Neural cell (in vitro differentiated cells): ENCODE measurements at regions not wholly inside any gene's neighbourhood (a gene's known extent, or its start where the extent isn't known, plus 50 kb on each side); places are given as distances from the start of the nearest gene placed in this dataset.
A peak's percentile ranks its signal among the peaks of the same experiment; 100 is the strongest.

Experiments
- H2AFZ ChIP-seq: fragments of 200-600, 300-800 bp; sonication (generic), shearing (Covaris generic); 2 replicates; pipeline ENCODE4 v1.6.0; 2014; ENCODE audit warnings: low read depth, mild to moderate bottlenecking, antibody characterized with exemption, low read length, moderate library complexity
- H3F3A ChIP-seq: fragments of 200-600 bp; shearing (Covaris generic); 2 replicates; pipeline ENCODE4 v1.6.1; 2016; ENCODE audit warnings: mild to moderate bottlenecking, moderate library complexity, mixed read lengths, antibody characterized with exemption, low read length; ENCODE audit not compliant: insufficient read depth, poor library complexity, severe bottlenecking
- H3K27ac ChIP-seq: fragments of 200-600, 300-800 bp; sonication (generic), shearing (Covaris generic); 2 replicates; pipeline ENCODE4 v1.5.1; 2014; ENCODE audit warnings: mild to moderate bottlenecking, low read length, moderate library complexity
- H3K27me3 ChIP-seq: fragments of 300-800, 200-600 bp; sonication (generic), shearing (Covaris generic); 2 replicates; pipeline ENCODE4 v1.6.0; 2014; ENCODE audit warnings: mild to moderate bottlenecking, low read depth, low read length, moderate library complexity; ENCODE audit not compliant: insufficient read depth
- H3K36me3 ChIP-seq: fragments of 300-800, 200-600 bp; sonication (generic), shearing (Covaris generic); 2 replicates; pipeline ENCODE4 v1.5.1; 2014; ENCODE audit warnings: mild to moderate bottlenecking, antibody characterized with exemption, low read length, moderate library complexity; ENCODE audit not compliant: insufficient read depth
- H3K4me2 ChIP-seq: fragments of 300-800, 200-600 bp; sonication (generic), shearing (Covaris generic); 2 replicates; pipeline ENCODE4 v1.6.0; 2014; ENCODE audit warnings: mild to moderate bottlenecking, low read length
- H3K4me3 ChIP-seq: fragments of 300-800, 200-600 bp; sonication (generic), shearing (Covaris generic); 2 replicates; pipeline ENCODE4 v1.5.1; 2014; ENCODE audit warnings: mild to moderate bottlenecking, low read length, moderate library complexity
- H3K79me2 ChIP-seq: fragments of 200-600 bp; shearing (Covaris generic); replicated peaks from 2 replicates; pipeline ENCODE4 v1.6.0; 2014; ENCODE audit warnings: mild to moderate bottlenecking, low read length, moderate library complexity; ENCODE audit not compliant: insufficient read depth
- H3K9ac ChIP-seq: fragments of 300-800, 200-600 bp; sonication (generic), shearing (Covaris generic); 2 replicates; pipeline ENCODE4 v1.6.1; 2016; ENCODE audit warnings: mild to moderate bottlenecking, low read length, mixed read lengths
- H3K9me2 ChIP-seq: fragments of 200-600 bp; shearing (Covaris generic); 2 replicates; pipeline ENCODE4 v1.6.1; 2016; ENCODE audit warnings: mild to moderate bottlenecking, low read length, mixed read lengths; ENCODE audit not compliant: insufficient read depth
- H3K9me3 ChIP-seq: fragments of 200-600, 300-800 bp; sonication (generic), shearing (Covaris generic); 2 replicates; pipeline ENCODE4 v1.6.1; 2016; ENCODE audit warnings: mild to moderate bottlenecking, mixed run types, low read length, moderate library complexity, mixed read lengths
- H4K20me1 ChIP-seq: fragments of 200-600 bp; shearing (Covaris generic); 2 replicates; pipeline ENCODE4 v1.6.1; 2016; ENCODE audit warnings: mild to moderate bottlenecking, mixed run types; ENCODE audit not compliant: insufficient read depth
- CTCF ChIP-seq: fragments of 450-650 bp; IDR thresholded peaks from 2 replicates; pipeline ENCODE4 v1.5.1; 2014; ENCODE audit warnings: antibody characterized with exemption, mild to moderate bottlenecking, moderate library complexity; ENCODE audit not compliant: poor library complexity, severe bottlenecking
- EP300 ChIP-seq: fragments of 450-650 bp; conservative IDR thresholded peaks from 2 replicates; pipeline ENCODE4 v1.6.1; 2014; ENCODE audit warnings: antibody characterized with exemption, mild to moderate bottlenecking, moderate library complexity; ENCODE audit not compliant: poor library complexity, severe bottlenecking
- EZH2 ChIP-seq: fragments of 200-600, 300-800 bp; shearing (Covaris generic), sonication (generic); IDR thresholded peaks from 2 replicates; pipeline ENCODE4 v1.6.1; 2014; ENCODE audit warnings: antibody characterized with exemption, low read length, borderline replicate concordance, mild to moderate bottlenecking; ENCODE audit not compliant: insufficient read depth, poor library complexity, severe bottlenecking
- MXI1 ChIP-seq: fragments of 450-650 bp; conservative IDR thresholded peaks from 2 replicates; pipeline ENCODE4 v1.6.1; 2014; ENCODE audit warnings: antibody characterized with exemption, mild to moderate bottlenecking; ENCODE audit not compliant: poor library complexity, severe bottlenecking
- POLR2AphosphoS5 ChIP-seq: IDR thresholded peaks from 2 replicates; pipeline ENCODE4 v1.6.1; 2012
- RAD21 ChIP-seq: fragments of 450-650 bp; conservative IDR thresholded peaks from 2 replicates; pipeline ENCODE4 v1.6.1; 2014; ENCODE audit warnings: antibody characterized with exemption, mild to moderate bottlenecking, moderate library complexity
- REST ChIP-seq: IDR thresholded peaks from 2 replicates; pipeline ENCODE4 v1.6.1; 2012; ENCODE audit warnings: borderline replicate concordance
- SMC3 ChIP-seq: fragments of 450-650 bp; conservative IDR thresholded peaks from 2 replicates; pipeline ENCODE4 v1.6.1; 2014; ENCODE audit warnings: antibody characterized with exemption, mild to moderate bottlenecking, moderate library complexity; ENCODE audit not compliant: poor library complexity
- TAF1 ChIP-seq: IDR thresholded peaks from 2 replicates; pipeline ENCODE4 v1.6.1; 2012; ENCODE audit warnings: low read depth

- H3K9ac ChIP-seq, result no peak overlapping the region
- H3K4me2 ChIP-seq, result no peak overlapping the region
- H3K9me3 ChIP-seq, result no peaks in the 10 kb centered on the region
- H2AFZ ChIP-seq, result no peak overlapping the region
- TF ChIP-seq SMC3 (no peak), CTCF (no peak), EP300 (no peak), RAD21 (no peak), POLR2AphosphoS5 (no peak), MXI1 (no peak), TAF1 (no peak), REST (no peak), EZH2 (no peak)
- H3K27ac ChIP-seq, result no peak overlapping the region
- no peaks in the 10 kb centered on the region for H3F3A ChIP-seq
- no peaks in the 10 kb centered on the region for H3K79me2 ChIP-seq
- H3K9me2 ChIP-seq, result no peaks in the 10 kb centered on the region
- no peaks in the 10 kb centered on the region for H4K20me1 ChIP-seq
- no peaks in the 10 kb centered on the region for H3K36me3 ChIP-seq
- no peak overlapping the region for H3K4me3 ChIP-seq
- H3K27me3 ChIP-seq, result no peaks in the 10 kb centered on the region
Observed at GRCh38 chr10:10160821-10161312, 856.8 kb upstream of the CELF2 start.

- H3K9me2 ChIP-seq, result no peaks in the 10 kb centered on the region
- TF ChIP-seq CTCF (no peak), POLR2AphosphoS5 (no peak), SMC3 (no peak), MXI1 (no peak), TAF1 (no peak), EZH2 (no peak), EP300 (no peak), RAD21 (no peak), REST (no peak)
Observed at GRCh38 chr10:10164848-10165247, 852.8 kb upstream of the CELF2 start.

More at GRCh38 chr10:10164848-10165247, 852.8 kb upstream of the CELF2 start:
- no peak overlapping the region for H3K9ac ChIP-seq
- no peaks in the 10 kb centered on the region for H3K36me3 ChIP-seq
- no peaks in the 10 kb centered on the region for H3K9me3 ChIP-seq
- no peaks in the 10 kb centered on the region for H3K79me2 ChIP-seq
- H3K27me3 ChIP-seq, result no peaks in the 10 kb centered on the region
- no peak overlapping the region for H3K4me3 ChIP-seq
- H3K27ac ChIP-seq, result peak overlapping the region; percentile 56
- H3F3A ChIP-seq, result no peaks in the 10 kb centered on the region
- peak overlapping the region; percentile 38 for H3K4me2 ChIP-seq
- H2AFZ ChIP-seq, result no peak overlapping the region
- no peaks in the 10 kb centered on the region for H4K20me1 ChIP-seq
